GM10266 (cell line): ENCODE measurements at regions not wholly inside any gene's neighbourhood (a gene's known extent, or its start where the extent isn't known, plus 50 kb on each side); places are given as distances from the start of the nearest gene placed in this dataset.

Source experiments
- DNase-seq: peaks from one replicate; pipeline ENCODE4 v3.0.0; 2012; ENCODE audit errors: extremely low spot score
- TF ChIP-seq, protein P1 (sequence below): IDR thresholded peaks from 2 replicates; pipeline ENCODE4 v1.5.1; 2012; ENCODE audit warnings: mild to moderate bottlenecking, low read depth; ENCODE audit not compliant: control insufficient read depth, insufficient read depth; ENCODE audit errors: missing control alignments

DNA sequence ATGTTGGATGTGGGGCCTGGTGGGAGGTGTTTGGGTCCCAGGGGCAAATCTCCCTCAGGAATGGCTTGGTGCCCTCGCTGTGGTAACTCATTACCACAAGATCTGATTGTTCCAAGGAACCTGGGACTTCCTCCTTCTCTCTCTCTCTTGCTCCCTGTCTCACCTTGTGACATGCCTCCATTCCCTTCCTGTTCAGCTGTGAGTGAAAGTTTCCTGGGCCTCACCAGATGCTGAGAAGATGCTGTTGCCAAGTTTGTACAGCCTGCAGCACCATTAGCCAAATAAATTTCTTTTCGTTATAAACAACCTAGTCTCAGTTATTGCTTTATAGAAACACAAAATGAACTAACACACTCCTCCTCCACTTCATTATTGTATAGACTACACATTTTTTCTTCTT lies 759.8 kb upstream of the MDGA2 start:
- no peak for DNase-seq
- TF ChIP-seq, protein P1, sequence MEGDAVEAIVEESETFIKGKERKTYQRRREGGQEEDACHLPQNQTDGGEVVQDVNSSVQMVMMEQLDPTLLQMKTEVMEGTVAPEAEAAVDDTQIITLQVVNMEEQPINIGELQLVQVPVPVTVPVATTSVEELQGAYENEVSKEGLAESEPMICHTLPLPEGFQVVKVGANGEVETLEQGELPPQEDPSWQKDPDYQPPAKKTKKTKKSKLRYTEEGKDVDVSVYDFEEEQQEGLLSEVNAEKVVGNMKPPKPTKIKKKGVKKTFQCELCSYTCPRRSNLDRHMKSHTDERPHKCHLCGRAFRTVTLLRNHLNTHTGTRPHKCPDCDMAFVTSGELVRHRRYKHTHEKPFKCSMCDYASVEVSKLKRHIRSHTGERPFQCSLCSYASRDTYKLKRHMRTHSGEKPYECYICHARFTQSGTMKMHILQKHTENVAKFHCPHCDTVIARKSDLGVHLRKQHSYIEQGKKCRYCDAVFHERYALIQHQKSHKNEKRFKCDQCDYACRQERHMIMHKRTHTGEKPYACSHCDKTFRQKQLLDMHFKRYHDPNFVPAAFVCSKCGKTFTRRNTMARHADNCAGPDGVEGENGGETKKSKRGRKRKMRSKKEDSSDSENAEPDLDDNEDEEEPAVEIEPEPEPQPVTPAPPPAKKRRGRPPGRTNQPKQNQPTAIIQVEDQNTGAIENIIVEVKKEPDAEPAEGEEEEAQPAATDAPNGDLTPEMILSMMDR: no peak

DNA sequence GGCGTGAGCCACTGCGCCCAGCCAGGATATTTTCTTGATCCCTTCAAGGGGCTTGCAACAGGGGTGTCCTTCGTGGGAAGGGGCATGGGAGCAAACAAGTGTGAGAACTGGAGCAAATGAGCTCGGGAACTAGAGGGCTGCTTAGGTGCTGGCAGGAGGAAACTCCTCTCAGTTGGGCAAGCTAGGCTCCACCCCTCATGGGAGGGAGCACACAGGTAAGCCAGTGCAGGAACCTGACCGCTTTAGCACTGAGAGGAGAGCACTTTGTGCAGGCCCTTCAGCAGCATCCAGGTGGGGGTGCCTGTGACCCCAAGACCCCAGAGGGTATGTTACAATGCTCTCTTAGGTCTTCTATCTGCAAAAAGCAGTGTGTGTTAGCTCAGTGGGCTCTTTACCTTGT lies 755.4 kb upstream of the MDGA2 start:
- TF ChIP-seq, protein P1: no peak
- no peak for DNase-seq

DNA sequence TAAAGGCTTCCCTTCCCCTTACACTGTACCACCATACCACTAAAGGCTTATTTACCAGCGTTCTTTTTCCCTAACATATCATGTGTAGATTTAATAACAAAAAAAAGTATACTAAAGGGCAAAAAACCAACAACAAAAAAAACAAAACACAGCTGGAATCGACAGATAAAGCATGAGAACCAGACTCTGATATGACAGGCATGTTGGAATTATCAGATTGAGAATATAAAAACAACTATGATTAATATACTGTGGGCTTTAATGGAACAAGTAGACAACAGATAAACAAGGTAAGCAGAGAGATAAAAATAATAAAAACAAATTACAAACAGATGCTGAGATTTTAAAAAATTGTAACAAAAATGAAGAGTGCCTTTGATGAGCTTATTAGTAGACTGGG lies 754.1 kb upstream of the MDGA2 start:
- TF ChIP-seq, protein P1: no peak
- no peak for DNase-seq

DNA sequence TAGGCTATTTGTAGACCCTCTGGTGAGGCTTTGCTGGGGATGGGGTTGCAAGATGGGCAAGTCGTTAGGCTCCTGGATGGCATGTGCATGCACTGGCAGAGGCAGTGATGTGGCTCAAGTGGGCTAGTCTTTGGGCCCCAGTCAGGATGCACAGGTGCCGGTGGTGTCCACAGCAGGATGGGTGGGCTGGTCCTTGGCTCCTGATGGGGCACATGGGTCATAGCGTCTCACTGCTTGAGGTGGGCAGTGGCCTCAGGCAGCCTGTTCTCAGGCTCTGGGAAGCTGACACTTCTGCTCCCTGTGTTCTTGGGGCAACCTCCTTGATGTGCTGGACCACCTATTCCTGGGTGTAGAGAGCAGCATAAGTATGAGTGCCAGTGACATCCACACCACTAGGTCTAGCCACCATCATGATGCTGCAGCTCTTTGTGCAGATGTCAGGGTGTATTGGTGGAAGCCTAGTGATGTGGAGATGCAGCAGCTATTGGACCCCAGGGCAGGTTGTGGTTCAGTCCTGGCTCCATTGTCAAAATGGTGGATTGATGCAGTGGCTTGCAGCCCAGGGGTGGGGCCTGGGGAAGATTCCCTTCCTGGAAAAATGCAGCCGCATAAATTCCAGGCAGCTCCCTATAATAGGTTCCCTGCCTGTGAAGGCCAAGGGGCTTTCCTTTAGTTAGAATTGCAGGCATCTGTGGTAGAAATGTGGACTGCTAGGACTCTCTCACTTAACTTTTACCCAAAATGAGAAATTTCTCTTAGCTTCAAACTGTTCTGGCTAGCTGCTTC lies 742.5 kb upstream of the MDGA2 start:
- TF ChIP-seq, protein P1: no peak
- no peak for DNase-seq

DNA sequence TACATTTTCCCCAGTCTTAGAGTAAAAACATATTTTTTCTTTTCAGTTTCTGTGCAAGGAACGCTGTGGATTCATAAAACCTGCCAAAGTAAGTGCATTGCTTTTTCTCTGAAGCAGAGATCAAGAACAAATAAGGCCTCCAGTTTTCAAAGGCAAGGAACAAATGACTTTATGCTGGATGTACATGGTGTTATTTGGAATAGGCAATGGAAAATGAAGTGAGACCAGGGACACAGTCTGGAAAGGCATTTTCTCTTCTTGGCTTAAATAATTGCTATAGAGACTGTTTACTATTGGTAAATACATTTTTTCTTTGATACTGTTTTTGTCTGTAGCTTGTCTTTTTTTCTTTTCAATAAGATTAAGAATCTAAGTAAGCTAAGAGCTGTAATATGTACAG lies 725.9 kb upstream of the MDGA2 start:
- no peak for DNase-seq
- TF ChIP-seq, protein P1: no peak

DNA sequence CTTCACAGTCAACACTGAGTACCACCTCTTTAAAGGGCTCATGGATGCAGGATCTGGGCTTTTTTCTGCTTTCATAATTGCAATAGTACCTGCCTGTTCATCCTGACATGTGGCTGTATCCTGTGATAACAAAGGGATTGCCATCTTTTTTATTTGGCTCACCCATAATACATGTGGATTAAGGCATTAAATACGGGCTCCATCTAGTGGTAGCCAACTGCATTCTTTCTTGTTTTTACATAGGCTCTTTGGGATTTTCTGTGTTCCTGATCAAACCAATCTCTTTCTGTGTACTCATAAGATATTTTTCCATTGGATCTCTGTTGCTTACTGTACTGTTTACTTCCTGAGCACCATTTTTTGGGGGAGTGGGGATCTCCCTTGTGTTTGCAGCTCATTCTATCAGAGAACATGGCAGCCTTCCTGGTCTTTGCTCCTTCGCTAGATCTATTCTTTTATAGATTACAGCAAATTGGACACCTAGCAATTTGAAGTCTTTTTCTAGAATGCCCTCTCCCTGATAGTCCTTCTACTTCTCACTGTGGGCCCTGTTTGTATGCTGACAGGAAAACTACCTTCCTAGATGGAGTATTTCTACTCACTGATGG lies 723.4 kb upstream of the MDGA2 start:
- peak; percentile 10 for DNase-seq
- TF ChIP-seq, protein P1: peak; percentile 69

DNA sequence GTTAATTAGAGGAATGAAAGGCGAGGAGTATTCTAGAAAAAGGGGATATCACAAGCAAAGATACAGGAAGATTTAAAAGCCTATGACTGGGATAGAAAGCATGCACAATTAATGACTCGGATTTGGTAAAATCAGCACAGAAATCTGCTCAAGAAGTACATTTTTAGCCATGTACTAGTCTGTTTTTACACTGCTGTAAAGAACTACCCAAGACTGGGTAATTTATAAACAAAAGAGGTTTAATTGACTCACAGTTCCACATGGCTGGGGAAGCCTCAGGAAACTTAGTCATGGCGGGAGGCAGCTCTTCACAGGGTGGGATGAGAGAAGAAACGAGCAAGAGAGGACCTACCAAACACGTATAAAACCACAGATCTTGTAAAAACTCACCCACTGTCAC lies 716.3 kb upstream of the MDGA2 start:
- TF ChIP-seq, protein P1: no peak
- no peak for DNase-seq
